GM12878 (cell line): ENCODE measurements at regions not wholly inside any gene's neighbourhood (a gene's known extent, or its start where the extent isn't known, plus 50 kb on each side); places are given as distances from the start of the nearest gene placed in this dataset.

ENCODE experiments used
- ATAC-seq: fragments of 200-7000 bp; cut with Tn5 transposase; 3 replicates; pipeline ENCODE4 v1.9.1; 2020; ENCODE audit warnings: mild to moderate bottlenecking, moderate library complexity
- BruUV-seq: library from RNA; stranded (reverse); fragments of 400-500 nt; replicated peaks from 2 replicates; lab custom pipeline; 2021; lab: Mats Ljungman, UMichigan
- CTCF ChIA-PET: fragments of 300-600 bp; sonication (Branson Sonifier 250); formaldehyde crosslinking; extraction: SDS; loops from one replicate; lab custom pipeline; 2021; ENCODE audit warnings: inconsistent platforms; lab: Yijun Ruan, JAX
- POLR2A ChIA-PET: fragments of 350-600 bp; formaldehyde crosslinking; extraction: SDS; loops from one replicate; lab custom pipeline; 2021; ENCODE audit warnings: inconsistent platforms; lab: Charles Lee
- RAD21 ChIA-PET: fragments of 300-600 bp; sonication (Branson Sonifier 250); formaldehyde crosslinking; loops from one replicate; lab custom pipeline; 2023; ENCODE audit warnings: antibody characterized with exemption; ENCODE audit not compliant: unreplicated experiment; lab: Charles Lee
- SMC1A ChIA-PET: fragments of 300-600 bp; sonication (Branson Sonifier 250); formaldehyde crosslinking; loops from one replicate; lab custom pipeline; 2023; ENCODE audit not compliant: unreplicated experiment, uncharacterized antibody; lab: Charles Lee
- DNase-seq: peaks from one replicate; pipeline ENCODE4 v3.0.0-alpha.2; 2011; ENCODE audit warnings: low read depth, low spot score
- FAIRE-seq: peaks from 3 replicates; lab custom pipeline; 2011; peaks lifted over from hg19 to GRCh38; lab: Jason Lieb, UNC
- H2AFZ ChIP-seq: 2 replicates; pipeline ENCODE4 v1.6.0; 2011; ENCODE audit warnings: low read depth, low read length, control low read depth; ENCODE audit not compliant: control insufficient read depth
- H3K27ac ChIP-seq: 2 replicates; pipeline ENCODE4 v1.5.1; 2011; ENCODE audit warnings: control low read depth; ENCODE audit not compliant: control insufficient read depth, insufficient read depth
- H3K27me3 ChIP-seq, 2 experiments: replicated peaks in 1 of 2; 2 replicates each; pipeline versions ENCODE4 v1.6.0 to v1.6.1; 2011; ENCODE audit warnings: low read length in 1 of 2; ENCODE audit not compliant: control insufficient read depth in 2 of 2, insufficient read depth in 2 of 2
- H3K36me3 ChIP-seq, 2 experiments: 2 replicates each; pipeline ENCODE4 v1.5.1; 2011; ENCODE audit warnings: low read length in 1 of 2; ENCODE audit not compliant: control insufficient read depth in 2 of 2, insufficient read depth in 2 of 2
- H3K4me1 ChIP-seq: 2 replicates; pipeline ENCODE4 v1.6.1; 2011; ENCODE audit warnings: mild to moderate bottlenecking, low read length, moderate library complexity, mixed read lengths; ENCODE audit not compliant: control insufficient read depth, insufficient read depth
- H3K4me2 ChIP-seq: 2 replicates; pipeline ENCODE4 v1.6.0; 2011; ENCODE audit warnings: control low read depth; ENCODE audit not compliant: control insufficient read depth, insufficient read depth
- H3K4me3 ChIP-seq: fragments of 200-600 bp; sonication (generic); 2 replicates; pipeline ENCODE4 v1.5.1; 2016
- H3K79me2 ChIP-seq: 2 replicates; pipeline ENCODE4 v1.6.0; 2011; ENCODE audit warnings: low read length; ENCODE audit not compliant: control insufficient read depth, insufficient read depth
- H3K9ac ChIP-seq: 2 replicates; pipeline ENCODE4 v1.8.0; 2011; ENCODE audit warnings: low read length, control low read depth, mixed read lengths; ENCODE audit not compliant: control insufficient read depth, insufficient read depth
- H3K9me3 ChIP-seq: replicated peaks from 3 replicates; pipeline ENCODE4 v1.5.1; 2011; ENCODE audit warnings: mild to moderate bottlenecking, low read length; ENCODE audit not compliant: control insufficient read depth, insufficient read depth
- H4K20me1 ChIP-seq: 2 replicates; pipeline ENCODE4 v1.6.0; 2011; ENCODE audit not compliant: control insufficient read depth, insufficient read depth
- ASH2L ChIP-seq: fragments of 300-600, 200-600 bp; sonication (generic); IDR thresholded peaks from 2 replicates; pipeline ENCODE4 v1.6.1; 2017; ENCODE audit warnings: low read depth, mild to moderate bottlenecking, borderline replicate concordance
- CREM ChIP-seq: IDR thresholded peaks from 2 replicates; pipeline ENCODE4 v1.6.1; 2014; ENCODE audit warnings: antibody characterized with exemption, low read depth
- ESRRA ChIP-seq: IDR thresholded peaks from 2 replicates; pipeline ENCODE4 v1.6.1; 2012; ENCODE audit warnings: mild to moderate bottlenecking, low read length, improper control_type of control experiment
- EZH2 ChIP-seq: IDR thresholded peaks from 2 replicates; pipeline ENCODE4 v1.6.1; 2012; ENCODE audit warnings: low read depth, mild to moderate bottlenecking, control low read depth, inconsistent platforms, low read length, borderline replicate concordance; ENCODE audit not compliant: control insufficient read depth
- HDAC2 ChIP-seq: fragments of 200-600 bp; sonication (generic); IDR thresholded peaks from 2 replicates; pipeline ENCODE4 v1.6.1; 2017
- HDAC6 ChIP-seq: fragments of 200-600 bp; sonication (generic); IDR thresholded peaks from one replicate; pipeline ENCODE4 v1.8.0; 2017; ENCODE audit warnings: antibody characterized with exemption; ENCODE audit not compliant: unreplicated experiment
- HDGF ChIP-seq: fragments of 450-650 bp; IDR thresholded peaks from 2 replicates; pipeline ENCODE4 v1.6.1; 2016; ENCODE audit warnings: antibody characterized with exemption
- IKZF1 ChIP-seq: fragments of 450-650 bp; conservative IDR thresholded peaks from 2 replicates; pipeline ENCODE4 v1.6.1; 2017; ENCODE audit warnings: antibody characterized with exemption, mild to moderate bottlenecking
- JUNB ChIP-seq: IDR thresholded peaks from 2 replicates; pipeline ENCODE4 v1.6.1; 2016; ENCODE audit warnings: antibody characterized with exemption, mild to moderate bottlenecking
- JUND ChIP-seq: IDR thresholded peaks from 2 replicates; pipeline ENCODE4 v1.6.1; 2012; ENCODE audit warnings: low read depth, mild to moderate bottlenecking, low read length, improper control_type of control experiment, moderate library complexity
- MTA2 ChIP-seq: fragments of 450-650 bp; IDR thresholded peaks from 2 replicates; pipeline ENCODE4 v1.6.1; 2016; ENCODE audit warnings: low read depth, mild to moderate bottlenecking, moderate library complexity
- SIN3A ChIP-seq: IDR thresholded peaks from 2 replicates; pipeline ENCODE4 v1.6.1; 2012; ENCODE audit warnings: low read depth, low read length, improper control_type of control experiment
- SMC3 ChIP-seq: IDR thresholded peaks from 2 replicates; pipeline ENCODE4 v1.6.1; 2011; ENCODE audit warnings: low read length, improper control_type of control experiment, borderline replicate concordance
- SPI1 ChIP-seq: IDR thresholded peaks from 2 replicates; pipeline ENCODE4 v1.6.1; 2011; ENCODE audit warnings: low read depth, mild to moderate bottlenecking, low read length, moderate library complexity, borderline replicate concordance; ENCODE audit not compliant: insufficient read depth
- SUZ12 ChIP-seq: fragments of 200-600 bp; sonication (generic); IDR thresholded peaks from one replicate; pipeline ENCODE4 v1.6.1; 2018; ENCODE audit warnings: antibody characterized with exemption, mild to moderate bottlenecking; ENCODE audit not compliant: unreplicated experiment
- WGBS: methylation state at CpG from one replicate; pipeline ENCODE4 v1.1.6; 2016; ENCODE audit warnings: low lambda C conversion rate; ENCODE audit not compliant: insufficient replicate concordance, insufficient coverage; ENCODE audit errors: missing lambda C conversion rate; 5-methylcytosine and 5-hydroxymethylcytosine counted together
- in situ Hi-C: fragments of 300-500 bp; cut with MboI; formaldehyde crosslinking; loops from 9 replicates; pipeline ENCODE4 v1.14.3; 2018; ENCODE audit warnings: mixed read lengths
- intact Hi-C: fragments of 100-400 bp; cut with micrococcal nuclease; formaldehyde crosslinking; loops from one replicate; pipeline ENCODE4 v1.14.2; 2022; ENCODE audit not compliant: unreplicated experiment
- TF ChIP-seq, protein P1 (sequence below): fragments of 450-650 bp; IDR thresholded peaks from 2 replicates; pipeline ENCODE4 v1.6.1; 2016; ENCODE audit warnings: mild to moderate bottlenecking, moderate library complexity, borderline replicate concordance
- TF ChIP-seq, protein P2 (sequence below): fragments of 450-650 bp; formaldehyde crosslinking; IDR thresholded peaks from 2 replicates; pipeline ENCODE4 v1.5.0; 2022; ENCODE audit warnings: mild to moderate bottlenecking, missing genetic modification characterization
- TF ChIP-seq, protein P3 (sequence below): fragments of 450-650 bp; IDR thresholded peaks from 2 replicates; pipeline ENCODE4 v1.6.1; 2016; ENCODE audit warnings: mild to moderate bottlenecking

DNA sequence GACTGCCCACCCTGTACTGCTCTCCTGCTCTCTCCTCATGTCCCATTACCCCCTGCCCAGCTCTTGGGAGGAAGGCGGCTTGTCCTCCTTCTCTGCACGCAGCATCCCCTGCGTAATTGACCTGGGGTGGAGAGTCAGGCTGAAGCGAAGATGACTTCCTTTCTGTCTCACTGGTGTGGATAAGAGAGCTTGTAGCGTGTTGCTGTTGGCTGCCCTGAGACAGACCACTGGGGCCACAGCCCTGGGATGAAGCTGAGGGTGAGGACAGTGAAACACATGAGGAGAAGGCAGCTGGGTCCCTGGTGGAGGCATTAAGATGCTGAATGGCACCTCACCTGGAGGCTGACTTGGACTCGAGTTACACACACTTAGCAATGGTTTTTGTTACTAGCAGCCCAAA lies 310.3 kb upstream of the ZNF32 start:
- RAD21 ChIA-PET: no interaction called here
- in situ Hi-C loops: no loop called here
- no peak for TF ChIP-seq MTA2
- TF ChIP-seq SMC3: no peak
- no peak for TF ChIP-seq ESRRA
- TF ChIP-seq ASH2L: no peak
- TF ChIP-seq, protein P1, sequence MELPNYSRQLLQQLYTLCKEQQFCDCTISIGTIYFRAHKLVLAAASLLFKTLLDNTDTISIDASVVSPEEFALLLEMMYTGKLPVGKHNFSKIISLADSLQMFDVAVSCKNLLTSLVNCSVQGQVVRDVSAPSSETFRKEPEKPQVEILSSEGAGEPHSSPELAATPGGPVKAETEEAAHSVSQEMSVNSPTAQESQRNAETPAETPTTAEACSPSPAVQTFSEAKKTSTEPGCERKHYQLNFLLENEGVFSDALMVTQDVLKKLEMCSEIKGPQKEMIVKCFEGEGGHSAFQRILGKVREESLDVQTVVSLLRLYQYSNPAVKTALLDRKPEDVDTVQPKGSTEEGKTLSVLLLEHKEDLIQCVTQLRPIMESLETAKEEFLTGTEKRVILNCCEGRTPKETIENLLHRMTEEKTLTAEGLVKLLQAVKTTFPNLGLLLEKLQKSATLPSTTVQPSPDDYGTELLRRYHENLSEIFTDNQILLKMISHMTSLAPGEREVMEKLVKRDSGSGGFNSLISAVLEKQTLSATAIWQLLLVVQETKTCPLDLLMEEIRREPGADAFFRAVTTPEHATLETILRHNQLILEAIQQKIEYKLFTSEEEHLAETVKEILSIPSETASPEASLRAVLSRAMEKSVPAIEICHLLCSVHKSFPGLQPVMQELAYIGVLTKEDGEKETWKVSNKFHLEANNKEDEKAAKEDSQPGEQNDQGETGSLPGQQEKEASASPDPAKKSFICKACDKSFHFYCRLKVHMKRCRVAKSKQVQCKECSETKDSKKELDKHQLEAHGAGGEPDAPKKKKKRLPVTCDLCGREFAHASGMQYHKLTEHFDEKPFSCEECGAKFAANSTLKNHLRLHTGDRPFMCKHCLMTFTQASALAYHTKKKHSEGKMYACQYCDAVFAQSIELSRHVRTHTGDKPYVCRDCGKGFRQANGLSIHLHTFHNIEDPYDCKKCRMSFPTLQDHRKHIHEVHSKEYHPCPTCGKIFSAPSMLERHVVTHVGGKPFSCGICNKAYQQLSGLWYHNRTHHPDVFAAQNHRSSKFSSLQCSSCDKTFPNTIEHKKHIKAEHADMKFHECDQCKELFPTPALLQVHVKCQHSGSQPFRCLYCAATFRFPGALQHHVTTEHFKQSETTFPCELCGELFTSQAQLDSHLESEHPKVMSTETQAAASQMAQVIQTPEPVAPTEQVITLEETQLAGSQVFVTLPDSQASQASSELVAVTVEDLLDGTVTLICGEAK: no peak
- TF ChIP-seq HDAC6: no peak
- TF ChIP-seq SUZ12: no peak
- no peak for TF ChIP-seq HDGF
- TF ChIP-seq, protein P2, sequence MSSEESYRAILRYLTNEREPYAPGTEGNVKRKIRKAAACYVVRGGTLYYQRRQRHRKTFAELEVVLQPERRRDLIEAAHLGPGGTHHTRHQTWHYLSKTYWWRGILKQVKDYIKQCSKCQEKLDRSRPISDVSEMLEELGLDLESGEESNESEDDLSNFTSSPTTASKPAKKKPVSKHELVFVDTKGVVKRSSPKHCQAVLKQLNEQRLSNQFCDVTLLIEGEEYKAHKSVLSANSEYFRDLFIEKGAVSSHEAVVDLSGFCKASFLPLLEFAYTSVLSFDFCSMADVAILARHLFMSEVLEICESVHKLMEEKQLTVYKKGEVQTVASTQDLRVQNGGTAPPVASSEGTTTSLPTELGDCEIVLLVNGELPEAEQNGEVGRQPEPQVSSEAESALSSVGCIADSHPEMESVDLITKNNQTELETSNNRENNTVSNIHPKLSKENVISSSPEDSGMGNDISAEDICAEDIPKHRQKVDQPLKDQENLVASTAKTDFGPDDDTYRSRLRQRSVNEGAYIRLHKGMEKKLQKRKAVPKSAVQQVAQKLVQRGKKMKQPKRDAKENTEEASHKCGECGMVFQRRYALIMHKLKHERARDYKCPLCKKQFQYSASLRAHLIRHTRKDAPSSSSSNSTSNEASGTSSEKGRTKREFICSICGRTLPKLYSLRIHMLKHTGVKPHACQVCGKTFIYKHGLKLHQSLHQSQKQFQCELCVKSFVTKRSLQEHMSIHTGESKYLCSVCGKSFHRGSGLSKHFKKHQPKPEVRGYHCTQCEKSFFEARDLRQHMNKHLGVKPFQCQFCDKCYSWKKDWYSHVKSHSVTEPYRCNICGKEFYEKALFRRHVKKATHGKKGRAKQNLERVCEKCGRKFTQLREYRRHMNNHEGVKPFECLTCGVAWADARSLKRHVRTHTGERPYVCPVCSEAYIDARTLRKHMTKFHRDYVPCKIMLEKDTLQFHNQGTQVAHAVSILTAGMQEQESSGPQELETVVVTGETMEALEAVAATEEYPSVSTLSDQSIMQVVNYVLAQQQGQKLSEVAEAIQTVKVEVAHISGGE (CRISPR knock-in tag): no peak
- TF ChIP-seq SPI1: no peak
- TF ChIP-seq JUND: no peak
- no peak for TF ChIP-seq CREM
- TF ChIP-seq HDAC2: no peak
- TF ChIP-seq EZH2: no peak
- no peak for TF ChIP-seq SIN3A
- TF ChIP-seq, protein P3, sequence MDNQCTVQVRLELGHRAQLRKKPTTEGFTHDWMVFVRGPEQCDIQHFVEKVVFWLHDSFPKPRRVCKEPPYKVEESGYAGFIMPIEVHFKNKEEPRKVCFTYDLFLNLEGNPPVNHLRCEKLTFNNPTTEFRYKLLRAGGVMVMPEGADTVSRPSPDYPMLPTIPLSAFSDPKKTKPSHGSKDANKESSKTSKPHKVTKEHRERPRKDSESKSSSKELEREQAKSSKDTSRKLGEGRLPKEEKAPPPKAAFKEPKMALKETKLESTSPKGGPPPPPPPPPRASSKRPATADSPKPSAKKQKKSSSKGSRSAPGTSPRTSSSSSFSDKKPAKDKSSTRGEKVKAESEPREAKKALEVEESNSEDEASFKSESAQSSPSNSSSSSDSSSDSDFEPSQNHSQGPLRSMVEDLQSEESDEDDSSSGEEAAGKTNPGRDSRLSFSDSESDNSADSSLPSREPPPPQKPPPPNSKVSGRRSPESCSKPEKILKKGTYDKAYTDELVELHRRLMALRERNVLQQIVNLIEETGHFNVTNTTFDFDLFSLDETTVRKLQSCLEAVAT: no peak
- TF ChIP-seq IKZF1: no peak
- TF ChIP-seq JUNB: no peak

More for the DNA sequence above, 310.3 kb upstream of the ZNF32 start:
- no peaks in the 10 kb centered on the region for H4K20me1 ChIP-seq
- ChIA-PET POLR2A (no interaction called here), CTCF (no interaction called here), SMC1A (no interaction called here)
- BruUV-seq: no TSS peak
- DNase-seq: no peak
- 52% methylated on average over 6 of the region's 6 CpGs for WGBS
- H3K79me2 ChIP-seq: no peaks in the 10 kb centered on the region
- H3K4me3 ChIP-seq: no peak overlapping the region
- intact Hi-C loops: no loop called here
- no peaks in the 10 kb centered on the region; a peak in 1 of 4 replicates for H3K27me3 ChIP-seq
- no peak for FAIRE-seq
- H3K4me2 ChIP-seq: no peak overlapping the region
- no peak overlapping the region for H2AFZ ChIP-seq
- H3K9me3 ChIP-seq: no peaks in the 10 kb centered on the region
- no peak overlapping the region for H3K9ac ChIP-seq
- no peaks in the 10 kb centered on the region for H3K36me3 ChIP-seq
- no peak for ATAC-seq
- no peaks in the 10 kb centered on the region for H3K4me1 ChIP-seq
- H3K27ac ChIP-seq: no peak overlapping the region
